NB4 (cell line): ENCODE measurements at regions not wholly inside any gene's neighbourhood (a gene's known extent, or its start where the extent isn't known, plus 50 kb on each side); places are given as distances from the start of the nearest gene placed in this dataset.

Experiments used
- POLR2A ChIP-seq: IDR thresholded peaks from 2 replicates; pipeline ENCODE4 v1.6.1; 2011; ENCODE audit warnings: mild to moderate bottlenecking; ENCODE audit not compliant: insufficient read length; ENCODE audit errors: extremely low read depth
- TF ChIP-seq, protein P1 (sequence below): IDR thresholded peaks from one replicate; pipeline ENCODE4 v1.5.1; 2012; ENCODE audit warnings: low read depth, low read length

- TF ChIP-seq, protein P1, sequence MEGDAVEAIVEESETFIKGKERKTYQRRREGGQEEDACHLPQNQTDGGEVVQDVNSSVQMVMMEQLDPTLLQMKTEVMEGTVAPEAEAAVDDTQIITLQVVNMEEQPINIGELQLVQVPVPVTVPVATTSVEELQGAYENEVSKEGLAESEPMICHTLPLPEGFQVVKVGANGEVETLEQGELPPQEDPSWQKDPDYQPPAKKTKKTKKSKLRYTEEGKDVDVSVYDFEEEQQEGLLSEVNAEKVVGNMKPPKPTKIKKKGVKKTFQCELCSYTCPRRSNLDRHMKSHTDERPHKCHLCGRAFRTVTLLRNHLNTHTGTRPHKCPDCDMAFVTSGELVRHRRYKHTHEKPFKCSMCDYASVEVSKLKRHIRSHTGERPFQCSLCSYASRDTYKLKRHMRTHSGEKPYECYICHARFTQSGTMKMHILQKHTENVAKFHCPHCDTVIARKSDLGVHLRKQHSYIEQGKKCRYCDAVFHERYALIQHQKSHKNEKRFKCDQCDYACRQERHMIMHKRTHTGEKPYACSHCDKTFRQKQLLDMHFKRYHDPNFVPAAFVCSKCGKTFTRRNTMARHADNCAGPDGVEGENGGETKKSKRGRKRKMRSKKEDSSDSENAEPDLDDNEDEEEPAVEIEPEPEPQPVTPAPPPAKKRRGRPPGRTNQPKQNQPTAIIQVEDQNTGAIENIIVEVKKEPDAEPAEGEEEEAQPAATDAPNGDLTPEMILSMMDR = no peak
- no peak for TF ChIP-seq POLR2A
Observed at GRCh38 chr3:78507196-78507984, 1260.4 kb downstream of the ROBO1 start.
